ENCODE measurements at regions not wholly inside any gene's neighbourhood (a gene's known extent, or its start where the extent isn't known, plus 50 kb on each side); places are given as distances from the start of the nearest gene placed in this dataset.
"Not testable (repeated sequence)": the region's sequence is repeated elsewhere in the genome, so short reads cannot be mapped to it uniquely, and the experiment has no call there.

GRCh38 chr7:29619111-29619510 is 55.5 kb downstream of the PRR15 start:
- no peak for DNase-seq (ENCODE audit: low read depth)

GRCh38 chr7:29619848-29620555 is 56.4 kb downstream of the PRR15 start:
- DNase-seq (ENCODE audit: low read depth) = no peak

- no peak for DNase-seq (ENCODE audit: low read depth)
Measured at GRCh38 chr7:29620556-29620930, 56.9 kb downstream of the PRR15 start.

- no peak for DNase-seq (ENCODE audit: low read depth)
Measured at GRCh38 chr7:29622335-29623265, 59.0 kb downstream of the PRR15 start.

- DNase-seq (ENCODE audit: low read depth) = no peak
Measured at GRCh38 chr7:29623973-29624372, 60.3 kb downstream of the PRR15 start.

- DNase-seq (ENCODE audit: low read depth) = no peak
Measured at GRCh38 chr7:29626730-29627129, 63.1 kb downstream of the PRR15 start.

GRCh38 chr7:29627631-29628030 is 64.0 kb downstream of the PRR15 start:
- no peak for DNase-seq (ENCODE audit: low read depth)

GRCh38 chr7:29629507-29629906 is 65.9 kb downstream of the PRR15 start:
- no peak for DNase-seq (ENCODE audit: low read depth)

GRCh38 chr7:29635067-29636008 is 71.7 kb downstream of the PRR15 start:
- DNase-seq (ENCODE audit: low read depth) = not testable (repeated sequence)

GRCh38 chr7:29636009-29636351 is 72.3 kb downstream of the PRR15 start:
- DNase-seq (ENCODE audit: low read depth) = no peak

GRCh38 chr7:29637374-29637773 is 73.7 kb downstream of the PRR15 start:
- DNase-seq (ENCODE audit: low read depth) = no peak

- not testable (repeated sequence) for DNase-seq (ENCODE audit: low read depth)
Measured at GRCh38 chr7:29638841-29639240, 75.2 kb downstream of the PRR15 start.

- DNase-seq (ENCODE audit: low read depth) = no peak
Measured at GRCh38 chr7:29639386-29639785, 75.8 kb downstream of the PRR15 start.

GRCh38 chr7:29639886-29640595 is 76.4 kb downstream of the PRR15 start:
- DNase-seq (ENCODE audit: low read depth) = no peak

- DNase-seq (ENCODE audit: low read depth) = no peak
Measured at GRCh38 chr7:29641651-29642050, 78.0 kb downstream of the PRR15 start.

GRCh38 chr7:29642494-29643155 is 79.0 kb downstream of the PRR15 start:
- no peak for DNase-seq (ENCODE audit: low read depth)

- DNase-seq (ENCODE audit: low read depth) = not testable (repeated sequence)
Measured at GRCh38 chr7:29646116-29646515, 82.5 kb downstream of the PRR15 start.

- DNase-seq (ENCODE audit: low read depth) = no peak
Measured at GRCh38 chr7:29647020-29647654, 83.5 kb downstream of the PRR15 start.

- DNase-seq (ENCODE audit: low read depth) = not testable (repeated sequence)
Measured at GRCh38 chr7:29647691-29648210, 84.1 kb downstream of the PRR15 start.
